ENCODE measurements at regions not wholly inside any gene's neighbourhood (a gene's known extent, or its start where the extent isn't known, plus 50 kb on each side); places are given as distances from the start of the nearest gene placed in this dataset.

DNA sequence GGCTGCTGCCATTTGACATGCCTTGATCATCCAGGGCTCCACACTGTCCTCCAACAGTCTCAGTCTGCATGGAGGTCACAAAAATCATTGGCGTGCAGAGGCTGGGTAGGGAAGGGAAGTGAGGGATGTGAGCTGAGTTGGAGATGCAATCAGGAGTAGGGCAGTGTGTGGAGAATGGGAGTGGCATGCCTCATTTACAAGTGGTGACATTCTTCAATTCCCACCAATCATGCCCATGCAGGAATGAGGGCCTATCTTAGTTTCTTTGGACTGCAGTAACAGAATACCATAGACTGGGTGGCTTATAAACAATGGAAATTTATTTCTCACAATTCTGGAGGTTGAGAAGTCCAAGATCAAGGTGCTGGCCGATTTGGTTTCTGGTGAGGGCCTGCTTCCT, 94.9 kb upstream of the PJA1 start:
- TF ChIP-seq, protein P1, sequence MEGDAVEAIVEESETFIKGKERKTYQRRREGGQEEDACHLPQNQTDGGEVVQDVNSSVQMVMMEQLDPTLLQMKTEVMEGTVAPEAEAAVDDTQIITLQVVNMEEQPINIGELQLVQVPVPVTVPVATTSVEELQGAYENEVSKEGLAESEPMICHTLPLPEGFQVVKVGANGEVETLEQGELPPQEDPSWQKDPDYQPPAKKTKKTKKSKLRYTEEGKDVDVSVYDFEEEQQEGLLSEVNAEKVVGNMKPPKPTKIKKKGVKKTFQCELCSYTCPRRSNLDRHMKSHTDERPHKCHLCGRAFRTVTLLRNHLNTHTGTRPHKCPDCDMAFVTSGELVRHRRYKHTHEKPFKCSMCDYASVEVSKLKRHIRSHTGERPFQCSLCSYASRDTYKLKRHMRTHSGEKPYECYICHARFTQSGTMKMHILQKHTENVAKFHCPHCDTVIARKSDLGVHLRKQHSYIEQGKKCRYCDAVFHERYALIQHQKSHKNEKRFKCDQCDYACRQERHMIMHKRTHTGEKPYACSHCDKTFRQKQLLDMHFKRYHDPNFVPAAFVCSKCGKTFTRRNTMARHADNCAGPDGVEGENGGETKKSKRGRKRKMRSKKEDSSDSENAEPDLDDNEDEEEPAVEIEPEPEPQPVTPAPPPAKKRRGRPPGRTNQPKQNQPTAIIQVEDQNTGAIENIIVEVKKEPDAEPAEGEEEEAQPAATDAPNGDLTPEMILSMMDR (conservative IDR thresholded peaks at IDR 0.05; ENCODE audit: low read depth, low read length) = no peak
- no peak for TF ChIP-seq EZH2 (IDR thresholded peaks at IDR 0.05; ENCODE audit: borderline replicate concordance, low read depth, low read length, poor library complexity, severe bottlenecking)

All from A673 (cell line).